HL-60 (cell line): ENCODE measurements at regions not wholly inside any gene's neighbourhood (a gene's known extent, or its start where the extent isn't known, plus 50 kb on each side); places are given as distances from the start of the nearest gene placed in this dataset.

ENCODE experiments used
- DNase-seq, 2 experiments: peaks; one replicate each; pipeline ENCODE4 v3.0.0-alpha.2; 2010 to 2020; ENCODE audit warnings: low read depth in 1 of 2, low spot score in 1 of 2
- H3K27ac ChIP-seq: fragments of 250-450 bp; sonication (Bioruptor Pico); replicated peaks from 2 replicates; pipeline ENCODE4 v1.5.1; 2020; ENCODE audit warnings: mild to moderate bottlenecking, moderate library complexity
- H3K27me3 ChIP-seq: fragments of 250-450 bp; sonication (Bioruptor Pico); 2 replicates; pipeline ENCODE4 v1.5.1; 2021; ENCODE audit warnings: mild to moderate bottlenecking, moderate library complexity; ENCODE audit not compliant: insufficient read depth, poor library complexity, severe bottlenecking
- H3K4me3 ChIP-seq: replicated peaks from 2 replicates; pipeline ENCODE4 v1.5.1; 2011; ENCODE audit warnings: mild to moderate bottlenecking, control low read depth, low read length; ENCODE audit not compliant: insufficient read depth
- GABPA ChIP-seq: IDR thresholded peaks from 2 replicates; pipeline ENCODE4 v1.6.1; 2012; ENCODE audit warnings: low read depth
- POLR2AphosphoS5 ChIP-seq: IDR thresholded peaks from 2 replicates; pipeline ENCODE4 v1.6.1; 2012; ENCODE audit warnings: low read depth
- SPI1 ChIP-seq: IDR thresholded peaks from 2 replicates; pipeline ENCODE4 v1.6.1; 2012; ENCODE audit warnings: low read depth, mild to moderate bottlenecking, borderline replicate concordance
- TF ChIP-seq, protein P1 (sequence below): IDR thresholded peaks from 2 replicates; pipeline ENCODE4 v1.6.1; 2012; ENCODE audit warnings: low read depth; ENCODE audit not compliant: insufficient replicate concordance
- TF ChIP-seq, protein P2 (sequence below): IDR thresholded peaks from one replicate; pipeline ENCODE4 v1.5.1; 2011; ENCODE audit warnings: low read length, control low read depth, inconsistent platforms; ENCODE audit not compliant: insufficient read depth

DNA sequence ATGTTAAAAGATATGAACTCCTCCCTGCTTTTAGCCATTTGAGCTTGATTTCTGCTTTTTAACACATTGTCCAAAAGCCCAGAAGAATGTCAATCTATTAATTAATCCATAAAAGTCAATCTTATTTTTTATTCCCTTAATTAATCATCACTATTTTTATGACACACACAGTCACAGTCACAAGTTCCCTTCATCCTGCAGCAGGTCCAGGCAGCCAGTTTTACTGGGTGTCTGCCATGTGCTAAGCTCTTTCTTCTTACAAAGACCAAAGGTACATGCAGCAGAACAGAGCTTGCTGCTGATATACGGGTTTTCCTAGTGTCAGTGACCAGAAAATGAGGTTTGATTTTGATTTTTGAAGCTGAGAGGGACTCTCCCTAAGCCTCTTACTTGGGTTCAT lies 53.3 kb upstream of the SLC22A23 start:
- no peak for DNase-seq
- no peaks in the 10 kb centered on the region for H3K27me3 ChIP-seq
- H3K4me3 ChIP-seq, result no peak overlapping the region
- H3K27ac ChIP-seq, result no peak overlapping the region
- TF ChIP-seq POLR2AphosphoS5 (no peak), SPI1 (no peak), GABPA (no peak)
- TF ChIP-seq, protein P1, sequence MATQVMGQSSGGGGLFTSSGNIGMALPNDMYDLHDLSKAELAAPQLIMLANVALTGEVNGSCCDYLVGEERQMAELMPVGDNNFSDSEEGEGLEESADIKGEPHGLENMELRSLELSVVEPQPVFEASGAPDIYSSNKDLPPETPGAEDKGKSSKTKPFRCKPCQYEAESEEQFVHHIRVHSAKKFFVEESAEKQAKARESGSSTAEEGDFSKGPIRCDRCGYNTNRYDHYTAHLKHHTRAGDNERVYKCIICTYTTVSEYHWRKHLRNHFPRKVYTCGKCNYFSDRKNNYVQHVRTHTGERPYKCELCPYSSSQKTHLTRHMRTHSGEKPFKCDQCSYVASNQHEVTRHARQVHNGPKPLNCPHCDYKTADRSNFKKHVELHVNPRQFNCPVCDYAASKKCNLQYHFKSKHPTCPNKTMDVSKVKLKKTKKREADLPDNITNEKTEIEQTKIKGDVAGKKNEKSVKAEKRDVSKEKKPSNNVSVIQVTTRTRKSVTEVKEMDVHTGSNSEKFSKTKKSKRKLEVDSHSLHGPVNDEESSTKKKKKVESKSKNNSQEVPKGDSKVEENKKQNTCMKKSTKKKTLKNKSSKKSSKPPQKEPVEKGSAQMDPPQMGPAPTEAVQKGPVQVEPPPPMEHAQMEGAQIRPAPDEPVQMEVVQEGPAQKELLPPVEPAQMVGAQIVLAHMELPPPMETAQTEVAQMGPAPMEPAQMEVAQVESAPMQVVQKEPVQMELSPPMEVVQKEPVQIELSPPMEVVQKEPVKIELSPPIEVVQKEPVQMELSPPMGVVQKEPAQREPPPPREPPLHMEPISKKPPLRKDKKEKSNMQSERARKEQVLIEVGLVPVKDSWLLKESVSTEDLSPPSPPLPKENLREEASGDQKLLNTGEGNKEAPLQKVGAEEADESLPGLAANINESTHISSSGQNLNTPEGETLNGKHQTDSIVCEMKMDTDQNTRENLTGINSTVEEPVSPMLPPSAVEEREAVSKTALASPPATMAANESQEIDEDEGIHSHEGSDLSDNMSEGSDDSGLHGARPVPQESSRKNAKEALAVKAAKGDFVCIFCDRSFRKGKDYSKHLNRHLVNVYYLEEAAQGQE, result no peak
- TF ChIP-seq, protein P2, sequence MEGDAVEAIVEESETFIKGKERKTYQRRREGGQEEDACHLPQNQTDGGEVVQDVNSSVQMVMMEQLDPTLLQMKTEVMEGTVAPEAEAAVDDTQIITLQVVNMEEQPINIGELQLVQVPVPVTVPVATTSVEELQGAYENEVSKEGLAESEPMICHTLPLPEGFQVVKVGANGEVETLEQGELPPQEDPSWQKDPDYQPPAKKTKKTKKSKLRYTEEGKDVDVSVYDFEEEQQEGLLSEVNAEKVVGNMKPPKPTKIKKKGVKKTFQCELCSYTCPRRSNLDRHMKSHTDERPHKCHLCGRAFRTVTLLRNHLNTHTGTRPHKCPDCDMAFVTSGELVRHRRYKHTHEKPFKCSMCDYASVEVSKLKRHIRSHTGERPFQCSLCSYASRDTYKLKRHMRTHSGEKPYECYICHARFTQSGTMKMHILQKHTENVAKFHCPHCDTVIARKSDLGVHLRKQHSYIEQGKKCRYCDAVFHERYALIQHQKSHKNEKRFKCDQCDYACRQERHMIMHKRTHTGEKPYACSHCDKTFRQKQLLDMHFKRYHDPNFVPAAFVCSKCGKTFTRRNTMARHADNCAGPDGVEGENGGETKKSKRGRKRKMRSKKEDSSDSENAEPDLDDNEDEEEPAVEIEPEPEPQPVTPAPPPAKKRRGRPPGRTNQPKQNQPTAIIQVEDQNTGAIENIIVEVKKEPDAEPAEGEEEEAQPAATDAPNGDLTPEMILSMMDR, result no peak

DNA sequence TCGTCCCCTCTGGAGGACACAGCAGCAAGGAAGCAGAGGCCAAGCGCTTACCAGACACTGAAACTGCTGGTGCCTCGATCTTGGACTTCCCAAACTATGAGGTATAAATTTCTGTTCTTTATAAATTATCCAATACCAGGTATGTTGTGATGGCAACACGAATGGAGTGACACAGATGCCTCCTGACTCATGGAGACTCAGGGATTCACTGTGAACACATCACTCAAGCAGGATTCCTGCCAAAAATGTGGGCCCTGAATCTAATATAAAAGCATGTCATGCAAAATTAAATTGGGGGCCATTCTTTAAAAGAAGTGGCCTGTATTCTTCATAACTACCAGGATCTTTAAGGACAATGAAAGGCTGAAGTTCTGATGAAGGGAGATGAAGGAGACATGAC lies 52.5 kb upstream of the SLC22A23 start:
- Histone ChIP-seq H3K27me3 (no peaks in the 10 kb centered on the region), H3K4me3 (no peak overlapping the region), H3K27ac (no peak overlapping the region)
- TF ChIP-seq SPI1 (no peak), GABPA (no peak), POLR2AphosphoS5 (no peak)
- TF ChIP-seq, protein P1, result no peak
- TF ChIP-seq, protein P2, result no peak
- DNase-seq, result no peak

DNA sequence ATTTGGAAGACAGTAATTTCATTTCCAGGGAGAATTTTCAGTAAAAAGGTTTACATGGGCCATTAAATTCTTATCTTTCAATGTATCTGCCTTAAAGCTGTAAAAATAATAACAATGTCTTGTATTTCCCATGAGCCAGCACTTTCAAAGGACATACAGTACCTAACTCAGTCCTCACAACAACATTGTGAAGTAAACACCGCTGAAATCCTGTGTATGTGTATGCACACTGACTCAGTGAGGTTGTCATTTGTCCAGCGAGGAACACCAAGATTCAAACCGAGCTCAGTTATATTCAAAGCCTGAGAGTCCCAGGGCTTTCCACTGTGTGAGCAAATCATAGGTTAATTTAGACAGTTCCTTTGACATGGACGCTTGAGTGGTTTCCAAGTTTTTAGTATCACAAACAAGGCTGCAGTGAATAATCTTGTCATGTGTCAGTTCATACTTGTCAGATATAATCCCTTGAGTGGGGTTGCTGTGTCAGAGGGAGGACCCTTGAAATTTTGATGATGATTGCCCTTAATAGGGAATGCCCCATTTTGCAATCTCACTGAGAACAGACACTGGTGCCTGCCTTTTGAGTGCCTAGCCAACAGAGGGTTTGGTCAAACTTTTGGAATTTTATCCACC lies 50.0 kb upstream of the SLC22A23 start:
- TF ChIP-seq, protein P1, result no peak
- TF ChIP-seq GABPA, result no peak
- no peak for TF ChIP-seq POLR2AphosphoS5
- no peak for TF ChIP-seq SPI1
- TF ChIP-seq, protein P2, result no peak
- Histone ChIP-seq H3K27ac (no peak overlapping the region), H3K27me3 (peaks cover 2% of the 10 kb centered on the region), H3K4me3 (no peak overlapping the region)
- no peak for DNase-seq
